ENCODE measurements at regions not wholly inside any gene's neighbourhood (a gene's known extent, or its start where the extent isn't known, plus 50 kb on each side); places are given as distances from the start of the nearest gene placed in this dataset.

GRCh38 chr14:53537422-53538315 is 384.5 kb upstream of the DDHD1 start:
- no peak for DNase-seq

GRCh38 chr14:53536446-53536845 is 383.3 kb upstream of the DDHD1 start:
- DNase-seq: no peak

GRCh38 chr14:53534841-53535240 is 381.7 kb upstream of the DDHD1 start:
- no peak for DNase-seq

GRCh38 chr14:53533384-53533970 is 380.4 kb upstream of the DDHD1 start:
- no peak for DNase-seq

GRCh38 chr14:53532853-53533252 is 379.7 kb upstream of the DDHD1 start:
- no peak for DNase-seq

- DNase-seq: no peak
Observed at GRCh38 chr14:53531730-53532129, 378.6 kb upstream of the DDHD1 start.

GRCh38 chr14:53531156-53531555 is 378.0 kb upstream of the DDHD1 start:
- no peak for DNase-seq

GRCh38 chr14:53529519-53529918 is 376.4 kb upstream of the DDHD1 start:
- DNase-seq: no peak

- DNase-seq: no peak
Observed at GRCh38 chr14:53528185-53528671, 375.1 kb upstream of the DDHD1 start.

- DNase-seq: no peak
Observed at GRCh38 chr14:53526200-53526599, 373.1 kb upstream of the DDHD1 start.

GRCh38 chr14:53525608-53526007 is 372.5 kb upstream of the DDHD1 start:
- no peak for DNase-seq

- DNase-seq: no peak
Observed at GRCh38 chr14:53524391-53524790, 371.3 kb upstream of the DDHD1 start.

GRCh38 chr14:53523226-53523625 is 370.1 kb upstream of the DDHD1 start:
- DNase-seq: no peak

- no peak for DNase-seq
Observed at GRCh38 chr14:53520078-53520928, 367.2 kb upstream of the DDHD1 start.

- no peak for DNase-seq
Observed at GRCh38 chr14:53519137-53519536, 366.0 kb upstream of the DDHD1 start.

GRCh38 chr14:53517270-53517960 is 364.3 kb upstream of the DDHD1 start:
- DNase-seq: no peak

- no peak for DNase-seq
Observed at GRCh38 chr14:53516261-53516774, 363.2 kb upstream of the DDHD1 start.

GRCh38 chr14:53515276-53515675 is 362.2 kb upstream of the DDHD1 start:
- DNase-seq: no peak

- no peak for DNase-seq
Observed at GRCh38 chr14:53514197-53514596, 361.1 kb upstream of the DDHD1 start.

GRCh38 chr14:53510281-53510912 is 357.3 kb upstream of the DDHD1 start:
- no peak for DNase-seq

- DNase-seq: no peak
Observed at GRCh38 chr14:53509276-53510244, 356.4 kb upstream of the DDHD1 start.

All from CD4-positive, alpha-beta T cell treated with Interferon gamma for 1 hour (primary cell).